K562 (cell line): ENCODE measurements at regions not wholly inside any gene's neighbourhood (a gene's known extent, or its start where the extent isn't known, plus 50 kb on each side); places are given as distances from the start of the nearest gene placed in this dataset.

ENCODE experiments used
- ATAC-seq: fragments of 200-7000 bp; cut with Tn5 transposase; 3 replicates; pipeline ENCODE4 v1.9.1; 2020; ENCODE audit warnings: moderate library complexity
- BruUV-seq: library from RNA; stranded (reverse); fragments of 400-500 nt; replicated peaks from 2 replicates; lab custom pipeline; 2021; lab: Mats Ljungman, UMichigan
- CTCF ChIA-PET: fragments of 300-600 bp; formaldehyde crosslinking; extraction: SDS; loops from one replicate; lab custom pipeline; 2021; ENCODE audit warnings: low intra/inter-chr PET ratio; lab: Yijun Ruan, JAX
- POLR2A ChIA-PET: fragments of 300-600, 350-650 bp; sonication (Branson Sonifier 250); formaldehyde crosslinking; extraction: SDS; loops from one replicate; lab custom pipeline; 2021; ENCODE audit warnings: antibody characterized with exemption, inconsistent platforms; lab: Yijun Ruan, JAX
- DNase-seq, 4 experiments: peaks; one replicate each; pipeline versions ENCODE4 v3.0.0 to v3.0.0-alpha.2; 2011 to 2018; ENCODE audit warnings: low spot score in 3 of 4, mixed read lengths in 3 of 4; ENCODE audit errors: extremely low read depth in 1 of 4
- FAIRE-seq: peaks from 2 replicates; lab custom pipeline; 2011; peaks lifted over from hg19 to GRCh38; lab: Jason Lieb, UNC
- H2AFZ ChIP-seq: 2 replicates; pipeline ENCODE4 v1.6.0; 2011; ENCODE audit warnings: low read depth, low read length, control low read depth, inconsistent platforms
- H3K27ac ChIP-seq: fragments of 200-600 bp; 3 replicates; pipeline ENCODE4 v1.8.0; 2011; ENCODE audit warnings: low read depth, mild to moderate bottlenecking, control low read depth, inconsistent platforms, low read length, moderate library complexity, mixed read lengths; ENCODE audit errors: extremely low read depth
- H3K27me3 ChIP-seq, 2 experiments: fragments of 300-600 bp in 1 of 2; 2 replicates in 1 of 2; 3 replicates in 1 of 2; pipeline versions ENCODE4 v1.6.0 to v1.8.0; 2011; ENCODE audit warnings: inconsistent platforms in 2 of 2, low read length in 2 of 2, mild to moderate bottlenecking in 1 of 2, mixed read lengths in 1 of 2, moderate library complexity in 1 of 2; ENCODE audit not compliant: control insufficient read depth in 2 of 2, insufficient read depth in 2 of 2
- H3K36me3 ChIP-seq: fragments of 300-600 bp; 3 replicates; pipeline ENCODE4 v1.8.0; 2011; ENCODE audit warnings: mild to moderate bottlenecking, low read length, inconsistent platforms; ENCODE audit not compliant: control insufficient read depth, insufficient read depth
- H3K4me1 ChIP-seq, 2 experiments: fragments of 200-600 bp in 1 of 2; replicated peaks in 1 of 2; 2 replicates in 1 of 2; 3 replicates in 1 of 2; pipeline versions ENCODE4 v1.5.1 to v1.8.0; 2011; ENCODE audit warnings: inconsistent platforms in 2 of 2, low read length in 2 of 2, mild to moderate bottlenecking in 1 of 2, mixed read lengths in 1 of 2, moderate library complexity in 1 of 2; ENCODE audit not compliant: control insufficient read depth in 2 of 2, insufficient read depth in 2 of 2
- H3K4me2 ChIP-seq: 2 replicates; pipeline ENCODE4 v1.6.1; 2011; ENCODE audit warnings: low read length, control low read depth, inconsistent platforms, mixed read lengths; ENCODE audit not compliant: insufficient read depth
- H3K4me3 ChIP-seq: fragments of 200-600 bp; sonication (generic), shearing (Covaris generic); 2 replicates; pipeline ENCODE4 v1.5.1; 2016; ENCODE audit warnings: control low read depth, inconsistent platforms
- H3K79me2 ChIP-seq: fragments of 200-600 bp; 3 replicates; pipeline ENCODE4 v1.8.0; 2011; ENCODE audit warnings: low read length, inconsistent platforms; ENCODE audit not compliant: control insufficient read depth, insufficient read depth
- H3K9ac ChIP-seq, 2 experiments: 2 replicates each; pipeline versions ENCODE4 v1.6.0 to v1.6.1; 2011; ENCODE audit warnings: low read depth in 2 of 2, low read length in 2 of 2, control low read depth in 1 of 2, inconsistent platforms in 1 of 2, mild to moderate bottlenecking in 1 of 2, mixed read lengths in 1 of 2; ENCODE audit not compliant: insufficient read depth in 1 of 2
- H3K9me1 ChIP-seq: one replicate; pipeline ENCODE4 v1.6.0; 2011; ENCODE audit warnings: inconsistent platforms, mild to moderate bottlenecking, low read length, moderate library complexity; ENCODE audit not compliant: control insufficient read depth, insufficient read depth
- H3K9me3 ChIP-seq: replicated peaks from 2 replicates; pipeline ENCODE4 v1.5.1; 2011; ENCODE audit warnings: low read depth, low read length, inconsistent platforms; ENCODE audit not compliant: control insufficient read depth, insufficient read depth
- H4K20me1 ChIP-seq: replicated peaks from 2 replicates; pipeline ENCODE4 v1.6.1; 2011; ENCODE audit warnings: low read length, inconsistent platforms, mixed read lengths; ENCODE audit not compliant: control insufficient read depth, insufficient read depth
- BCOR ChIP-seq: fragments of 450-650 bp; IDR thresholded peaks from 2 replicates; pipeline ENCODE4 v1.6.1; 2016
- ELF2 ChIP-seq: fragments of 250-450 bp; sonication (Bioruptor Pico); IDR thresholded peaks from 2 replicates; pipeline ENCODE4 v1.5.0; 2021; ENCODE audit warnings: mild to moderate bottlenecking
- FOXP1 ChIP-seq: sonication (generic); formaldehyde crosslinking; IDR thresholded peaks from 2 replicates; pipeline ENCODE4 v1.8.0; 2022; ENCODE audit warnings: mild to moderate bottlenecking, missing genetic modification reagents
- HDAC2 ChIP-seq: fragments of 450-650 bp; IDR thresholded peaks from 2 replicates; pipeline ENCODE4 v1.6.1; 2016; ENCODE audit warnings: mild to moderate bottlenecking
- MTA3 ChIP-seq: fragments of 450-650 bp; formaldehyde crosslinking; IDR thresholded peaks from 2 replicates; pipeline ENCODE4 v1.6.1; 2017; ENCODE audit warnings: mild to moderate bottlenecking, borderline replicate concordance
- RBBP5 ChIP-seq: fragments of 200-600 bp; sonication (generic); IDR thresholded peaks from 2 replicates; pipeline ENCODE4 v1.6.1; 2012; ENCODE audit warnings: borderline replicate concordance, mild to moderate bottlenecking, low read length, control low read depth, inconsistent platforms; ENCODE audit not compliant: insufficient read depth, poor library complexity, severe bottlenecking
- RBM22 ChIP-seq: fragments of 200-400 bp; formaldehyde crosslinking; IDR thresholded peaks from 2 replicates; pipeline ENCODE4 v1.6.1; 2018; ENCODE audit warnings: low read length, low read depth; ENCODE audit not compliant: poor library complexity, severe bottlenecking
- SAP30 ChIP-seq: fragments of 200-600 bp; sonication (generic); IDR thresholded peaks from 2 replicates; pipeline ENCODE4 v1.6.1; 2012; ENCODE audit warnings: borderline replicate concordance, low read depth, mild to moderate bottlenecking, moderate library complexity, low read length, control low read depth, inconsistent platforms; ENCODE audit not compliant: insufficient read depth, poor library complexity, severe bottlenecking
- SIX5 ChIP-seq, 2 experiments: IDR thresholded peaks; 2 replicates each; pipeline ENCODE4 v1.6.1; 2011; ENCODE audit warnings: low read length in 2 of 2, borderline replicate concordance in 1 of 2, low read depth in 1 of 2, mild to moderate bottlenecking in 1 of 2, moderate library complexity in 1 of 2; ENCODE audit not compliant: insufficient read depth in 1 of 2
- ZBED1 ChIP-seq: IDR thresholded peaks from 2 replicates; pipeline ENCODE4 v1.6.1; 2014
- ZFP30 ChIP-seq: fragments of 250-450 bp; sonication (Bioruptor Pico); IDR thresholded peaks from 2 replicates; pipeline ENCODE4 v1.8.0; 2022; ENCODE audit warnings: moderate library complexity, mild to moderate bottlenecking, inconsistent platforms, borderline replicate concordance
- ZKSCAN1 ChIP-seq: fragments of 150-350 bp; IDR thresholded peaks from 2 replicates; pipeline ENCODE4 v1.6.1; 2016; ENCODE audit warnings: low read depth, low read length
- ZNF124 ChIP-seq: sonication (generic); formaldehyde crosslinking; IDR thresholded peaks from 2 replicates; pipeline ENCODE4 v1.8.1; 2022; ENCODE audit warnings: missing genetic modification reagents
- ZNF507 ChIP-seq: conservative IDR thresholded peaks from 2 replicates; pipeline ENCODE4 v1.6.1; 2017; ENCODE audit warnings: missing genetic modification characterization, missing compliant biosample characterization
- ZZZ3 ChIP-seq: fragments of 450-650 bp; IDR thresholded peaks from 2 replicates; pipeline ENCODE4 v1.6.1; 2016; ENCODE audit warnings: antibody characterized with exemption, mild to moderate bottlenecking, moderate library complexity
- WGBS: fragments of 100-300 bp; shearing (Covaris generic); methylation state at CpG from one replicate; pipeline ENCODE4 v1.1.6; 2016; ENCODE audit warnings: low coverage, mixed read lengths; ENCODE audit not compliant: insufficient coverage; ENCODE audit errors: missing lambda C conversion rate; 5-methylcytosine and 5-hydroxymethylcytosine counted together
- in situ Hi-C: fragments of 300-500 bp; cut with MboI; formaldehyde crosslinking; loops from 4 replicates; pipeline ENCODE4 v1.15.0; 2018; ENCODE audit warnings: inconsistent platforms, mixed read lengths
- intact Hi-C: fragments of 100-400 bp; cut with micrococcal nuclease; formaldehyde crosslinking; loops from 2 replicates; pipeline ENCODE4 v1.14.2; 2022
- TF ChIP-seq, protein P1 (sequence below), 2 experiments: fragments of 250-450 bp in 1 of 2; fragments of 450-650 bp in 1 of 2; sonication (Bioruptor Pico) in 1 of 2; IDR thresholded peaks; 2 replicates each; pipeline versions ENCODE4 v1.6.1 to v1.8.0; 2016 to 2021; ENCODE audit warnings: mild to moderate bottlenecking in 2 of 2, moderate library complexity in 2 of 2, missing compliant biosample characterization in 1 of 2, missing genetic modification characterization in 1 of 2
- TF ChIP-seq, protein P2 (sequence below): sonication (generic); formaldehyde crosslinking; IDR thresholded peaks from 2 replicates; pipeline ENCODE4 v1.8.0; 2022; ENCODE audit warnings: mild to moderate bottlenecking, missing genetic modification reagents
- TF ChIP-seq, protein P3 (sequence below): fragments of 250-450 bp; sonication (Bioruptor Pico); IDR thresholded peaks from 2 replicates; pipeline ENCODE4 v1.8.0; 2021; ENCODE audit warnings: mild to moderate bottlenecking, moderate library complexity

DNA sequence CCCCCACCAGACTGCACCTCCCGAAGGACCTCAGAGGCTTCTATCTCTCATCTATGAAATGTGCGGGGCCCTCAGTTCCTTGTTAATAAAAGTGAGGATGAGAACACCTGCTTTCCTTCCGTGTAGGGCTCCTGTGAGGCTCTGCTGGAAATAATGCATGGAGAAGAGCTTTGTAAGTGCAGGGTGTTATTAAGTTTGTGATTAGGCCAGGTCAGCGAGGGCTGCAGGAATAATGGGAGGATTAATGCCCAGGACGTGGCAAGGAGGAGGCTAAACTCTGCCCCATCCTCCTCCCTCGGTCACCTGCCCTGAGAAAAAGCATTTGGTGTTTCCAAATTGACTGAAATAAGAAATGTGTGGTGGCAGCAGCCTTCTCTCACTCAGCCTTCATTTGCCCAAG is 83.5 kb upstream of the HSPA9 start:
- no peaks in the 10 kb centered on the region for H3K9me3 ChIP-seq

DNA sequence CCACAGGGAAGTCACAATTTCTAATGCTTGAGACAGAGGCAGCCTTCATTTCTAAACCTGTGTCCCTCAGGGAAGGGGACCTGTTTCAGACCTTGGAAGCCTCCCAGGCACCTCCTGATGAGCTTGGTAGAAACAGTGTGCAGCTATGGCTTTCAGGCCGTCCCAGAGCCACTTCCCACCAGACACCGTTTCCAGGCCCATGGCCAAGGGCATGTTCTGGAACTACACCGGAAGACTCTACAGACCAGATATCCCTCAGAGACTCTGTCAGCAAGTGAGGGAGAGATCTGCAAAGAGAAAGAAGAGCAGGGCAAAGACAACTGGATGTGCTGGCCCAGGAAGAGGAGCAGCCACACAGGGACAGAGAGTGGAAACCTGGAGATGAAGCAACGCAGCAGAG is 82.2 kb upstream of the HSPA9 start:
- CTCF ChIA-PET: no interaction called here
- POLR2A ChIA-PET: interaction anchor here (0.8 kb wide), 1 partner anchor 13 kb away, joined by 3 read pairs; no protein-coding TSS in a partner anchor
- TF ChIP-seq, protein P1, sequence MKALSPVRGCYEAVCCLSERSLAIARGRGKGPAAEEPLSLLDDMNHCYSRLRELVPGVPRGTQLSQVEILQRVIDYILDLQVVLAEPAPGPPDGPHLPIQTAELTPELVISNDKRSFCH (CRISPR knock-in tag; IDR thresholded peaks at IDR 0.05): no peak
- TF ChIP-seq, protein P1 (tag; IDR thresholded peaks at IDR 0.05): no peak
- TF ChIP-seq HDAC2: no peak
- TF ChIP-seq, protein P2, sequence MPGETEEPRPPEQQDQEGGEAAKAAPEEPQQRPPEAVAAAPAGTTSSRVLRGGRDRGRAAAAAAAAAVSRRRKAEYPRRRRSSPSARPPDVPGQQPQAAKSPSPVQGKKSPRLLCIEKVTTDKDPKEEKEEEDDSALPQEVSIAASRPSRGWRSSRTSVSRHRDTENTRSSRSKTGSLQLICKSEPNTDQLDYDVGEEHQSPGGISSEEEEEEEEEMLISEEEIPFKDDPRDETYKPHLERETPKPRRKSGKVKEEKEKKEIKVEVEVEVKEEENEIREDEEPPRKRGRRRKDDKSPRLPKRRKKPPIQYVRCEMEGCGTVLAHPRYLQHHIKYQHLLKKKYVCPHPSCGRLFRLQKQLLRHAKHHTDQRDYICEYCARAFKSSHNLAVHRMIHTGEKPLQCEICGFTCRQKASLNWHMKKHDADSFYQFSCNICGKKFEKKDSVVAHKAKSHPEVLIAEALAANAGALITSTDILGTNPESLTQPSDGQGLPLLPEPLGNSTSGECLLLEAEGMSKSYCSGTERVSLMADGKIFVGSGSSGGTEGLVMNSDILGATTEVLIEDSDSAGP (CRISPR knock-in tag): no peak
- TF ChIP-seq ELF2 (CRISPR knock-in tag): no peak
- TF ChIP-seq, protein P3, sequence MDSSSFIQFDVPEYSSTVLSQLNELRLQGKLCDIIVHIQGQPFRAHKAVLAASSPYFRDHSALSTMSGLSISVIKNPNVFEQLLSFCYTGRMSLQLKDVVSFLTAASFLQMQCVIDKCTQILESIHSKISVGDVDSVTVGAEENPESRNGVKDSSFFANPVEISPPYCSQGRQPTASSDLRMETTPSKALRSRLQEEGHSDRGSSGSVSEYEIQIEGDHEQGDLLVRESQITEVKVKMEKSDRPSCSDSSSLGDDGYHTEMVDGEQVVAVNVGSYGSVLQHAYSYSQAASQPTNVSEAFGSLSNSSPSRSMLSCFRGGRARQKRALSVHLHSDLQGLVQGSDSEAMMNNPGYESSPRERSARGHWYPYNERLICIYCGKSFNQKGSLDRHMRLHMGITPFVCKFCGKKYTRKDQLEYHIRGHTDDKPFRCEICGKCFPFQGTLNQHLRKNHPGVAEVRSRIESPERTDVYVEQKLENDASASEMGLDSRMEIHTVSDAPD (CRISPR knock-in tag): no peak
- no peak for TF ChIP-seq RBBP5
- no peak for TF ChIP-seq SAP30
- no peak for TF ChIP-seq ZNF124 (CRISPR knock-in tag)

More for the DNA sequence above, 83.5 kb upstream of the HSPA9 start:
- Histone ChIP-seq H2AFZ (no peak overlapping the region), H3K27ac (no peak overlapping the region), H3K4me3 (no peak overlapping the region), H3K9ac (no peak overlapping the region), H3K9me1 (no peaks in the 10 kb centered on the region), H3K27me3 (peaks cover 13 to 66% of the 10 kb centered on the region in 2 experiments), H3K4me2 (no peak overlapping the region), H4K20me1 (no peaks in the 10 kb centered on the region), H3K4me1 (peaks cover 0 to 4% of the 10 kb centered on the region in 2 experiments; a peak in 2 of 5 replicates), H3K79me2 (no peaks in the 10 kb centered on the region), H3K36me3 (no peaks in the 10 kb centered on the region)
- WGBS: 5% methylated on average over 6 of the region's 6 CpGs
- BruUV-seq: no TSS peak
- intact Hi-C loops (no loop called here), in situ Hi-C loops (no loop called here)
- POLR2A ChIA-PET: interaction anchor here (0.5 to 1.3 kb wide), 3 partner anchors 10 to 43 kb away, joined by 3 to 6 read pairs (median 5); no protein-coding TSS in a partner anchor
- TF ChIP-seq ZFP30 (no peak), ZNF507 (tag) (no peak), RBM22 (no peak), ZKSCAN1 (no peak), SIX5 (IDR thresholded peaks at IDR 0.05; ENCODE audit: borderline replicate concordance in 1 of 2, insufficient read depth in 1 of 2, low read depth in 1 of 2, low read length in 2 of 2) (no peak), ZBED1 (no peak), ZZZ3 (no peak), MTA3 (no peak), BCOR (no peak), FOXP1 (CRISPR knock-in tag) (no peak)
- no peak for DNase-seq
- CTCF ChIA-PET: no interaction called here
- no peak for FAIRE-seq
- ATAC-seq: no peak

More for the DNA sequence above, 82.2 kb upstream of the HSPA9 start:
- Histone ChIP-seq H4K20me1 (no peaks in the 10 kb centered on the region), H2AFZ (no peak overlapping the region), H3K9me3 (no peaks in the 10 kb centered on the region), H3K27ac (no peak overlapping the region), H3K9me1 (no peaks in the 10 kb centered on the region), H3K79me2 (no peaks in the 10 kb centered on the region), H3K4me2 (no peak overlapping the region), H3K9ac (no peak overlapping the region), H3K36me3 (no peaks in the 10 kb centered on the region), H3K4me3 (no peak overlapping the region), H3K4me1 (peaks cover 0 to 4% of the 10 kb centered on the region in 2 experiments; a peak in 2 of 5 replicates), H3K27me3 (peaks cover 16 to 59% of the 10 kb centered on the region in 2 experiments)
- WGBS: 13% methylated on average over 4 of the region's 4 CpGs
- in situ Hi-C loops: no loop called here
- no TSS peak for BruUV-seq
- no peak for ATAC-seq
- DNase-seq: no peak
- FAIRE-seq: no peak
- intact Hi-C loops: no loop called here
